B cell (primary cell): ENCODE measurements at regions not wholly inside any gene's neighbourhood (a gene's known extent, or its start where the extent isn't known, plus 50 kb on each side); places are given as distances from the start of the nearest gene placed in this dataset.

Experiments used
- CTCF ChIP-seq: fragments of 200-600 bp; IDR thresholded peaks from one replicate; pipeline ENCODE4 v1.8.0; 2022; ENCODE audit warnings: antibody characterized with exemption, mild to moderate bottlenecking
- EZH2 ChIP-seq: IDR thresholded peaks from 2 replicates; pipeline ENCODE4 v1.6.1; 2012; ENCODE audit warnings: borderline replicate concordance, low read depth, mild to moderate bottlenecking, moderate library complexity, low read length; ENCODE audit not compliant: insufficient read depth, poor library complexity, severe bottlenecking

GRCh38 chr6:9464583-9464982 is 950.3 kb downstream of the TFAP2A start:
- TF ChIP-seq CTCF = no peak
- TF ChIP-seq EZH2 = no peak
